Erythroblast (primary cell): ENCODE measurements at regions not wholly inside any gene's neighbourhood (a gene's known extent, or its start where the extent isn't known, plus 50 kb on each side); places are given as distances from the start of the nearest gene placed in this dataset.

ENCODE experiments used
- GATA1 ChIP-seq: IDR thresholded peaks from 2 replicates; pipeline ENCODE4 v1.6.1; 2011; ENCODE audit warnings: low read depth, mild to moderate bottlenecking, control low read depth, low read length, moderate library complexity
- POLR2A ChIP-seq: IDR thresholded peaks from 2 replicates; pipeline ENCODE4 v1.6.1; 2011; ENCODE audit warnings: mild to moderate bottlenecking, low read length

- TF ChIP-seq POLR2A (no peak), GATA1 (no peak)
These were observed 165.5 kb downstream of the KCTD15 start for GRCh38 chr19:33962161-33962560.
